KMS-11 (cell line): ENCODE measurements at regions not wholly inside any gene's neighbourhood (a gene's known extent, or its start where the extent isn't known, plus 50 kb on each side); places are given as distances from the start of the nearest gene placed in this dataset.

Source experiments
- H2AFZ ChIP-seq: fragments of 200-600 bp; sonication (generic); 2 replicates; pipeline ENCODE4 v1.6.1; 2016; ENCODE audit warnings: antibody characterized with exemption, mixed run types, low read depth
- H3K27ac ChIP-seq: fragments of 200-600 bp; sonication (generic); 2 replicates; pipeline ENCODE4 v1.6.1; 2016; ENCODE audit warnings: mild to moderate bottlenecking, mixed run types
- H3K27me3 ChIP-seq: fragments of 200-600 bp; sonication (generic); 2 replicates; pipeline ENCODE4 v1.6.1; 2017; ENCODE audit warnings: mild to moderate bottlenecking, low read depth, mixed run types, moderate library complexity; ENCODE audit not compliant: insufficient read depth
- H3K36me3 ChIP-seq: fragments of 200-600 bp; sonication (generic); 2 replicates; pipeline ENCODE4 v1.6.1; 2017; ENCODE audit warnings: mild to moderate bottlenecking, mixed run types; ENCODE audit not compliant: insufficient read depth
- H3K4me1 ChIP-seq: fragments of 200-600 bp; sonication (generic); 2 replicates; pipeline ENCODE4 v1.6.1; 2016; ENCODE audit warnings: mild to moderate bottlenecking, low read depth, mixed run types; ENCODE audit not compliant: poor library complexity, severe bottlenecking
- H3K4me2 ChIP-seq: fragments of 200-600 bp; sonication (generic); 2 replicates; pipeline ENCODE4 v1.7.0; 2016; ENCODE audit warnings: mild to moderate bottlenecking, mixed run types
- H3K4me3 ChIP-seq: fragments of 200-600 bp; sonication (generic); IDR thresholded peaks from 2 replicates; pipeline ENCODE4 v1.6.1; 2017; ENCODE audit warnings: low read depth, low read length, mixed read lengths; ENCODE audit not compliant: insufficient read depth
- H3K79me2 ChIP-seq: fragments of 200-600 bp; sonication (generic); 2 replicates; pipeline ENCODE4 v1.6.1; 2016; ENCODE audit warnings: low read depth, mixed run types; ENCODE audit not compliant: insufficient read depth
- H3K9ac ChIP-seq: fragments of 200-600 bp; sonication (generic); 2 replicates; pipeline ENCODE4 v1.6.1; 2016; ENCODE audit warnings: mild to moderate bottlenecking, mixed run types
- H4K20me1 ChIP-seq: fragments of 200-600 bp; sonication (generic); 2 replicates; pipeline ENCODE4 v1.6.1; 2016; ENCODE audit warnings: mild to moderate bottlenecking, mixed run types; ENCODE audit not compliant: insufficient read depth
- CTCF ChIP-seq: fragments of 200-600 bp; sonication (generic); conservative IDR thresholded peaks from 2 replicates; pipeline ENCODE4 v1.6.1; 2017; ENCODE audit warnings: low read depth, mild to moderate bottlenecking, antibody characterized with exemption, low read length, moderate library complexity, mixed read lengths

- no peaks in the 10 kb centered on the region for H3K27me3 ChIP-seq
- H3K4me3 ChIP-seq, result no peak overlapping the region
- H2AFZ ChIP-seq, result no peak overlapping the region
- H3K4me1 ChIP-seq, result no peaks in the 10 kb centered on the region
- H3K36me3 ChIP-seq, result no peaks in the 10 kb centered on the region
- TF ChIP-seq CTCF, result no peak
- H3K9ac ChIP-seq, result no peak overlapping the region
- H3K27ac ChIP-seq, result no peak overlapping the region
- no peaks in the 10 kb centered on the region for H4K20me1 ChIP-seq
- no peaks in the 10 kb centered on the region for H3K79me2 ChIP-seq
- H3K4me2 ChIP-seq, result no peak overlapping the region
These were observed 572.9 kb upstream of the SOX9 start for GRCh38 chr17:71547904-71548303.

- H3K4me3 ChIP-seq, result no peak overlapping the region
- no peak overlapping the region for H3K27ac ChIP-seq
- H3K27me3 ChIP-seq, result no peaks in the 10 kb centered on the region
- H3K79me2 ChIP-seq, result no peaks in the 10 kb centered on the region
- H3K4me2 ChIP-seq, result no peak overlapping the region
- TF ChIP-seq CTCF, result no peak
- no peaks in the 10 kb centered on the region for H4K20me1 ChIP-seq
- no peaks in the 10 kb centered on the region for H3K36me3 ChIP-seq
- no peak overlapping the region for H2AFZ ChIP-seq
- H3K9ac ChIP-seq, result no peak overlapping the region
- H3K4me1 ChIP-seq, result no peaks in the 10 kb centered on the region
These were observed 572.2 kb upstream of the SOX9 start for GRCh38 chr17:71548540-71549190.

DNA sequence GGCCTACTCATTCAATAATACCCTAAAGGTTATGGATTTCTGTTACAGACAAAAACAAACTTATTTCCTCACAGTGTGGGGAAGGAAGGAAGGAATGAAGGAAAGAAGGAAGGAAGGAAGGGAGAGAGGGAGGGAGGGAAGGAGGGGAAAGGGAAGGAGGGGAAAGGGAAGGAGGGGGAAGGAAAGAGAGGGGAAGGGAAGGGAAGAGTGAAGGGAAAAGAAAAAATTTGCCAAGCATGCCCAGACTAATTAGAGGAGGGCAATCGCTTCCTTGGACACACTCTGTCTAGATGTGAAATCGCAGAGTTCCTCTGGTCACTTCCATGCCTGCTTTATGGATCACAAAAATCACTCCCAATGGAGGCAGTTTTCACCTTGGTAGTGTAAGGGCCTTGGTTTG, 570.1 kb upstream of the SOX9 start:
- no peaks in the 10 kb centered on the region for H3K79me2 ChIP-seq
- H3K9ac ChIP-seq, result no peak overlapping the region
- H3K4me3 ChIP-seq, result no peak overlapping the region
- H4K20me1 ChIP-seq, result no peaks in the 10 kb centered on the region
- H3K36me3 ChIP-seq, result no peaks in the 10 kb centered on the region
- no peak overlapping the region for H2AFZ ChIP-seq
- TF ChIP-seq CTCF, result no peak
- no peak overlapping the region for H3K4me2 ChIP-seq
- no peak overlapping the region for H3K27ac ChIP-seq
- H3K27me3 ChIP-seq, result no peaks in the 10 kb centered on the region
- no peaks in the 10 kb centered on the region for H3K4me1 ChIP-seq

DNA sequence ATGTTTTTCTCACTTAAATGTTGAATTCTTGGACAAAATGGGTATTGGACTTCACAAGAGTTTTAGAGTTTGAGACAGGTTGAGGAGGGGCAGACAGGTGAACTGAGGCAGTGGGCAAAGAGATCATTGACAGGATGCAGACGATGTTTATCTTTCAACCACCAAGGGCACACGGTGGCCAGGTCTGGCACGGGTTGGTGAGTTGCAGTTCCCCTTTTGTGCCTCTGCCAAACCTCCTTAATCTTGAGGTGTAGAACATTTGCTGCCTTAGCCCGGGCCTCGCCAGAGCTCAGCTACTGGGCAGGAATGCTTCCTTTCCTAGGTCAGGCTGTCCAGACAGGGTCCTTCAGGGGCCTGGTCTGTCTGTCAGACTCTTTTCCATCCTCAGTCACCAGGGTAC, 567.4 kb upstream of the SOX9 start:
- Histone ChIP-seq H3K27ac (no peak overlapping the region), H4K20me1 (no peaks in the 10 kb centered on the region), H3K9ac (no peak overlapping the region), H3K36me3 (no peaks in the 10 kb centered on the region), H3K4me3 (no peak overlapping the region), H3K79me2 (no peaks in the 10 kb centered on the region), H3K27me3 (no peaks in the 10 kb centered on the region), H3K4me1 (no peaks in the 10 kb centered on the region), H2AFZ (no peak overlapping the region), H3K4me2 (no peak overlapping the region)
- no peak for TF ChIP-seq CTCF
